ENCODE measurements at regions not wholly inside any gene's neighbourhood (a gene's known extent, or its start where the extent isn't known, plus 50 kb on each side); places are given as distances from the start of the nearest gene placed in this dataset.

GRCh38 chr20:11783102-11783850 lies 134.4 kb upstream of the BTBD3 start:
- WGBS, 10 experiments, result 60 to 89% (median 70%) methylated on average over 2 to 5 of the region's 6 CpGs; no CpG with 5 or more reads in 1 of the 10 experiments
- ATAC-seq (replicated peaks in 6 of 8), result no peak

GRCh38 chr20:11785885-11786507 lies 131.7 kb upstream of the BTBD3 start:
- H3K27ac ChIP-seq, result no peak overlapping the region
- WGBS, 10 experiments, result 0 to 100% (median 86%) methylated on average over 1 to 4 of the region's 4 CpGs; no CpG with 5 or more reads in 3 of the 10 experiments
- ATAC-seq (replicated peaks in 6 of 8), result peak in 3 of 8 experiments; percentile 82 to 98 (median 90)
- in situ Hi-C loops (cut with MboI; ENCODE audit: low pct_unique_long_range_greater_than_20kb in 2 of 9, low sequenced_read_pairs in 9 of 9, unreplicated experiment in 9 of 9), result no loop called here
- H3K4me3 ChIP-seq, result no peak overlapping the region
- H3K4me1 ChIP-seq (replicated peaks in 1 of 2), result no peaks in the 10 kb centered on the region

More at GRCh38 chr20:11783102-11783850, 134.4 kb upstream of the BTBD3 start:
- in situ Hi-C loops (cut with MboI; ENCODE audit: low pct_unique_long_range_greater_than_20kb in 2 of 9, low sequenced_read_pairs in 9 of 9, unreplicated experiment in 9 of 9), result no loop called here
- H3K27ac ChIP-seq, result no peak overlapping the region
- H3K4me1 ChIP-seq (replicated peaks in 1 of 2), result no peaks in the 10 kb centered on the region
- H3K4me3 ChIP-seq, result no peak overlapping the region

- H3K27ac ChIP-seq, result no peak overlapping the region
- no peak overlapping the region for H3K4me3 ChIP-seq
- in situ Hi-C loops (cut with MboI; ENCODE audit: low pct_unique_long_range_greater_than_20kb in 2 of 9, low sequenced_read_pairs in 9 of 9, unreplicated experiment in 9 of 9), result no loop called here
- ATAC-seq (replicated peaks in 6 of 8), result peak in 2 of 8 experiments; percentile 21 to 59
- H3K4me1 ChIP-seq (replicated peaks in 1 of 2), result no peaks in the 10 kb centered on the region
- 13 to 100% (median 56%) methylated on average over 1 of the region's 1 CpG; no CpG with 5 or more reads in 6 of the 10 experiments for WGBS, 10 experiments
These were observed 127.6 kb upstream of the BTBD3 start for GRCh38 chr20:11790046-11790445.

DNA sequence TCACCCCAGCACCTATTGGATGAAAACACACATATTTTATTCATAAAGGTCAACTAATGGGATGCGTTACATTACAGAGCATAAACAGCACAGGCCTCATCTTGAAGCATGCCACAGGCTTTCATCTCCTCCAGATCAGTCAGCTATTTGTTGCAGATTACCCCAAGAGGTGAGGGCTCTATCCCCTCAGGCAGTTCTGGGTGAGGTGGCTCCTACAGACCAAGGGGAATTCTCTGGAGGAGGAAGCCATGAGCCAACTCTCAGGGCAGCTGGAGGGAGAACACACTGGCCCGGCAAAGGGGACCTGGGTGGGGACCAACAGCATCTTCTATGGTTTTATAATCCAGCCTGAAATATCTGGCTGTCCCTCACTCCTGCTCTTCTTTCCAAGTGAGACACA lies 126.4 kb upstream of the BTBD3 start:
- no peak for ATAC-seq (replicated peaks in 6 of 8)
- 29 to 100% (median 100%) methylated on average over 1 to 2 of the region's 2 CpGs; no CpG with 5 or more reads in 4 of the 10 experiments for WGBS, 10 experiments
- Histone ChIP-seq H3K4me3 (no peak overlapping the region), H3K4me1 (replicated peaks in 1 of 2) (no peaks in the 10 kb centered on the region), H3K27ac (no peak overlapping the region)
- in situ Hi-C loops (cut with MboI; ENCODE audit: low pct_unique_long_range_greater_than_20kb in 2 of 9, low sequenced_read_pairs in 9 of 9, unreplicated experiment in 9 of 9), result no loop called here

DNA sequence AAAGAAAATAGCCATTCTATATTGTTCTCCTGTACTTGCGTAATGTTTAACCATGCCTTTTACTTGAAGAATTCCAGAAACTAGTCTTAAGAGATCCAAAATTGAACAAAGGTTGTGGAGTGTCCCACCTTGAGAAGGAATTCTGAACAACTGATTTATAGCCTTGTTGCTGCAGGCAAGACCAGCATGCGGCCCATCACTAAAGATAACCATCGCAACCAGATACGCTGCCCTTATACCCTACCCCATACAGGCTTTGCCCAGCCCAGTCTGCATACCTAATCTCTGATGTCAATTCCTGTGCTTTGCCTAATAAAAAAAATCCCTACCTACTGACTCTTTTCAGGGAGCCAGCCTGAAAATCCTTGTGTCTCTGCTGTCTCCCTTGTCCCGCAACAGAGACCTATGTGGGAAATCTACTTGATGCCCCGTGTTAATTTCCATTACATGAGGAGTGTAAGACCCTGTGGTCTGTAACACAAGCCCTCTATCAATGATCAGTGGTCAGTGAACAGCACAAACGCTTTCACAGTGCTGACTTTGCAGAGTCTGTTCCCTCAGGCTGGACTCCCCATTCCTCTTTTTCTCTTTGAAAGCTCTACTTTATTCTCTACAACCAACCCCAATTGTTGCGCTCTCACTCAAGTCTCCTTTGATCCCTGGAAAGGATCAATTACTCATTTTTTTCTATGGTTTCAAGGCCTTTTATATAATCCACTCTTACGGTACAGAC lies 125.7 kb upstream of the BTBD3 start:
- Histone ChIP-seq H3K4me1 (replicated peaks in 1 of 2) (peaks cover 4 to 5% of the 10 kb centered on the region in 2 donors), H3K27ac (no peak overlapping the region), H3K4me3 (no peak overlapping the region)
- no peak for ATAC-seq (replicated peaks in 6 of 8)
- in situ Hi-C loops (cut with MboI; ENCODE audit: low pct_unique_long_range_greater_than_20kb in 2 of 9, low sequenced_read_pairs in 9 of 9, unreplicated experiment in 9 of 9), result no loop called here
- 67 to 100% (median 80%) methylated on average over 2 to 8 of the region's 9 CpGs; no CpG with 5 or more reads in 2 of the 10 experiments for WGBS, 10 experiments

- Histone ChIP-seq H3K27ac (no peak overlapping the region), H3K4me1 (replicated peaks in 1 of 2) (peaks cover 5 to 10% of the 10 kb centered on the region in 2 donors), H3K4me3 (no peak overlapping the region)
- WGBS, 10 experiments, result 0 to 60% (median 29%) methylated on average over 1 to 2 of the region's 2 CpGs; no CpG with 5 or more reads in 1 of the 10 experiments
- ATAC-seq (replicated peaks in 6 of 8), result peak in 4 of 8 experiments; percentile 18 to 41 (median 26)
- in situ Hi-C loops (cut with MboI; ENCODE audit: low pct_unique_long_range_greater_than_20kb in 2 of 9, low sequenced_read_pairs in 9 of 9, unreplicated experiment in 9 of 9), result no loop called here
These were observed 125.1 kb upstream of the BTBD3 start for GRCh38 chr20:11792568-11792953.

DNA sequence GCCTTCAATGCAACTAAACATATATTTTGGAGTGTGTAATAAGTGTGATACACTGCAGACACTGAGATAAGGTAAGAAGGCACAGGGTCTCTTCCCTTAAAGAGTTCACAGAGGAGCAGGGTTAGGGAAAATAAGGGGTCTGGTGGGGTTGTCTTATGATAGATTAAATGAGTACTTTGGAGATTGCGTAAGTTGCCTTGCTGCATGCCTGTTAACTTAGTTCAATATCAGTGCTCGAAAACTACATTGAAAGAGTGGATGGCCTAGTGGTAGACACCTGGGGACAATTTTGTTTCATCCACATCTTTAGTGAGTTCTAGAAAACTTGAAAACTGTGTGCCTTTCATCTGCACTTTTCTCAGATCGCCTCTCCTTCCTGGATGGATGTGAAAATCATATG lies 123.2 kb upstream of the BTBD3 start:
- Histone ChIP-seq H3K4me3 (no peak overlapping the region), H3K4me1 (replicated peaks in 1 of 2) (peaks cover 8 to 13% of the 10 kb centered on the region in 2 donors), H3K27ac (no peak overlapping the region)
- in situ Hi-C loops (cut with MboI; ENCODE audit: low pct_unique_long_range_greater_than_20kb in 2 of 9, low sequenced_read_pairs in 9 of 9, unreplicated experiment in 9 of 9), result no loop called here
- no peak for ATAC-seq (replicated peaks in 6 of 8)
- 57 to 100% (median 91%) methylated on average over 1 to 3 of the region's 3 CpGs for WGBS, 10 experiments

DNA sequence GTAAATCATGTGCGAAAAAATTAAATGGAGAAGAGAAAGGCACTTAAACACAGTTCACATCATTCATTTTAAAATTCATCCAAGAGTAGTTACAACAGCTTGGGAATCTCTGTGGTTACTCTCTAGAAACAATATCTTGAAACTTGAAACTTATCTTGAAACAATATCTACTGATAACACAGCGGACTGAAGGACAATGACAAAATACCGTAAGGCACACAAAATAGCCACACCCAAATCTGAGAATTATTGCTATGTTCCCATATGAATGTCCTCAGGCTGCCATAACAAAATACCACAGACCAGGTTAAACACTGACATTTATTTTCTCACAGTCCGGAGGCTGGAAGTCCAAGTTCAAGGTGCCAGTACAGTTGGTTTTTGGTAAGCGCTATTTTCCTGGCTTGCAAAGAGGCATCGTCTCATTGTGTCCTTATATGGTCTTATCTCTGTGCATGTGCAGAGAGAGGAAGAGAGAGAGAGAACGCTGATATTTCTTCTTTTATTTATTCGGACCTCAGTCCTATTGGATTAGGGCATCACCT lies 122.5 kb upstream of the BTBD3 start:
- Histone ChIP-seq H3K4me3 (no peak overlapping the region), H3K4me1 (replicated peaks in 1 of 2) (peaks cover 8 to 13% of the 10 kb centered on the region in 2 donors), H3K27ac (no peak overlapping the region)
- no peak for ATAC-seq (replicated peaks in 6 of 8)
- WGBS, 10 experiments, result 73 to 100% (median 95%) methylated on average over 2 to 8 of the region's 8 CpGs
- in situ Hi-C loops (cut with MboI; ENCODE audit: low pct_unique_long_range_greater_than_20kb in 2 of 9, low sequenced_read_pairs in 9 of 9, unreplicated experiment in 9 of 9), result no loop called here

GRCh38 chr20:11796026-11796425 lies 121.7 kb upstream of the BTBD3 start:
- in situ Hi-C loops (cut with MboI; ENCODE audit: low pct_unique_long_range_greater_than_20kb in 2 of 9, low sequenced_read_pairs in 9 of 9, unreplicated experiment in 9 of 9), result no loop called here
- WGBS, 10 experiments, result 51 to 100% (median 71%) methylated on average over 1 to 4 of the region's 4 CpGs
- no peak overlapping the region for H3K27ac ChIP-seq
- no peak overlapping the region for H3K4me3 ChIP-seq
- peaks cover 8 to 13% of the 10 kb centered on the region in 2 donors for H3K4me1 ChIP-seq (replicated peaks in 1 of 2)
- ATAC-seq (replicated peaks in 6 of 8), result no peak

DNA sequence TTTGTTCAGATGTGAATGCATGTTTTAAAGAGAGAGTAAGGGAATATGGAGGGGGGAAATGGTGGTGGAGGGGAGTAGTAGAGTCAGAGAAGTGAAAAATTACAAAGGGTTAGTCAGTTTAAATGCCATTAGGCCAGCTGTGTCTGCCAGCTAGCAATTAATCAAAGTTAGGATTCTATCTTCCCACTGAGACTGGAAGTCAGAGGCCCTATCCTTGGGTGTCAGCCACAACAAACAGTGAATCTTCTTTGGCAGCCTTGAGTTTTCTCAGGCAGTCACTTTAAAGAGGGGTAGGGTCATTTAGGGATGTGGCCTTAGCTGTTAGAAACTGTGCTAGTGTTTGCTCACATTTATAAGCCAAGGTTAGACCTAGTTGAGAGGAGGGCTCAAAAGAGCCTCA lies 120.5 kb upstream of the BTBD3 start:
- ATAC-seq (replicated peaks in 6 of 8), result peak in 5 of 8 experiments; percentile 48 to 81 (median 68)
- Histone ChIP-seq H3K4me1 (replicated peaks in 1 of 2) (peaks cover 8 to 13% of the 10 kb centered on the region in 2 donors), H3K27ac (no peak overlapping the region), H3K4me3 (no peak overlapping the region)
- in situ Hi-C loops (cut with MboI; ENCODE audit: low pct_unique_long_range_greater_than_20kb in 2 of 9, low sequenced_read_pairs in 9 of 9, unreplicated experiment in 9 of 9), result no loop called here

GRCh38 chr20:11799281-11799684 lies 118.4 kb upstream of the BTBD3 start:
- 0 to 100% (median 68%) methylated on average over 1 to 2 of the region's 2 CpGs; no CpG with 5 or more reads in 4 of the 10 experiments for WGBS, 10 experiments

GRCh38 chr20:11807054-11808048 lies 110.3 kb upstream of the BTBD3 start:
- ATAC-seq (replicated peaks in 6 of 8), result peak in 2 of 8 experiments; percentile 99 to 100
- Histone ChIP-seq H3K4me3 (no peak overlapping the region), H3K4me1 (replicated peaks in 1 of 2) (peaks cover 0 to 3% of the 10 kb centered on the region in 2 donors), H3K27ac (no peak overlapping the region)
- 2 to 81% (median 66%) methylated on average over 2 to 4 of the region's 4 CpGs for WGBS, 10 experiments
- in situ Hi-C loops (cut with MboI; ENCODE audit: low pct_unique_long_range_greater_than_20kb in 2 of 9, low sequenced_read_pairs in 9 of 9, unreplicated experiment in 9 of 9), result no loop called here

More at GRCh38 chr20:11799281-11799684, 118.4 kb upstream of the BTBD3 start:
- in situ Hi-C loops (cut with MboI; ENCODE audit: low pct_unique_long_range_greater_than_20kb in 2 of 9, low sequenced_read_pairs in 9 of 9, unreplicated experiment in 9 of 9), result no loop called here
- H3K27ac ChIP-seq, result no peak overlapping the region
- H3K4me1 ChIP-seq (replicated peaks in 1 of 2), result peaks cover 8 to 13% of the 10 kb centered on the region in 2 donors
- peak in 3 of 8 experiments; percentile 89 to 92 (median 92) for ATAC-seq (replicated peaks in 6 of 8)
- no peak overlapping the region for H3K4me3 ChIP-seq

All from motor neuron (in vitro differentiated cells).